Hepatocyte (in vitro differentiated cells): ENCODE measurements at regions not wholly inside any gene's neighbourhood (a gene's known extent, or its start where the extent isn't known, plus 50 kb on each side); places are given as distances from the start of the nearest gene placed in this dataset.

Source experiments
- EZH2 ChIP-seq: fragments of 200-600 bp; sonication (generic); IDR thresholded peaks from 2 replicates; pipeline ENCODE4 v1.6.1; 2016; ENCODE audit warnings: antibody characterized with exemption, mild to moderate bottlenecking, borderline replicate concordance
- TF ChIP-seq, protein P1 (sequence below): fragments of 200-600 bp; sonication (generic); IDR thresholded peaks from 2 replicates; pipeline ENCODE4 v1.5.1; 2016; ENCODE audit warnings: antibody characterized with exemption, mild to moderate bottlenecking; ENCODE audit not compliant: poor library complexity

- TF ChIP-seq, protein P1, sequence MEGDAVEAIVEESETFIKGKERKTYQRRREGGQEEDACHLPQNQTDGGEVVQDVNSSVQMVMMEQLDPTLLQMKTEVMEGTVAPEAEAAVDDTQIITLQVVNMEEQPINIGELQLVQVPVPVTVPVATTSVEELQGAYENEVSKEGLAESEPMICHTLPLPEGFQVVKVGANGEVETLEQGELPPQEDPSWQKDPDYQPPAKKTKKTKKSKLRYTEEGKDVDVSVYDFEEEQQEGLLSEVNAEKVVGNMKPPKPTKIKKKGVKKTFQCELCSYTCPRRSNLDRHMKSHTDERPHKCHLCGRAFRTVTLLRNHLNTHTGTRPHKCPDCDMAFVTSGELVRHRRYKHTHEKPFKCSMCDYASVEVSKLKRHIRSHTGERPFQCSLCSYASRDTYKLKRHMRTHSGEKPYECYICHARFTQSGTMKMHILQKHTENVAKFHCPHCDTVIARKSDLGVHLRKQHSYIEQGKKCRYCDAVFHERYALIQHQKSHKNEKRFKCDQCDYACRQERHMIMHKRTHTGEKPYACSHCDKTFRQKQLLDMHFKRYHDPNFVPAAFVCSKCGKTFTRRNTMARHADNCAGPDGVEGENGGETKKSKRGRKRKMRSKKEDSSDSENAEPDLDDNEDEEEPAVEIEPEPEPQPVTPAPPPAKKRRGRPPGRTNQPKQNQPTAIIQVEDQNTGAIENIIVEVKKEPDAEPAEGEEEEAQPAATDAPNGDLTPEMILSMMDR: no peak
- no peak for TF ChIP-seq EZH2
Measured at GRCh38 chr5:21646469-21646868, 1206.7 kb downstream of the CDH12 start.
